ENCODE measurements at regions not wholly inside any gene's neighbourhood (a gene's known extent, or its start where the extent isn't known, plus 50 kb on each side); places are given as distances from the start of the nearest gene placed in this dataset.

GRCh38 chr6:14062345-14063029 lies 55.1 kb upstream of the CD83 start:
- WGBS, 2 experiments (ENCODE audit: insufficient coverage in 1 of 2, insufficient read length in 1 of 2), result 87 to 90% methylated on average over 3 of the region's 3 CpGs
- H3K9me3 Mint-ChIP-seq, result peaks cover 14% of the 10 kb centered on the region
- TF ChIP-seq CTCF (conservative IDR thresholded peaks at IDR 0.05), result no peak
- H3K36me3 ChIP-seq (ENCODE audit: control insufficient read depth, insufficient read depth, low read length), result no peaks in the 10 kb centered on the region
- no peak overlapping the region for H3K9ac ChIP-seq (ENCODE audit: extremely low read depth, low read length, poor library complexity, severe bottlenecking)
- DNase-seq, result no peak
- no peak overlapping the region for H3K4me3 ChIP-seq (ENCODE audit: low read length)
- peaks cover 9% of the 10 kb centered on the region for H3K27me3 Mint-ChIP-seq (ENCODE audit: insufficient read depth)
- no peaks in the 10 kb centered on the region for H3K27me3 ChIP-seq (ENCODE audit: control insufficient read depth, insufficient read depth, low read length, poor library complexity, severe bottlenecking)
- H3K9me3 ChIP-seq (ENCODE audit: control insufficient read depth, low read length), result peaks cover 10% of the 10 kb centered on the region
- no peaks in the 10 kb centered on the region for H3K36me3 Mint-ChIP-seq (ENCODE audit: low read depth)
- H3K4me3 Mint-ChIP-seq, result no peak overlapping the region
- peaks cover 2% of the 10 kb centered on the region for H3K4me1 Mint-ChIP-seq
- no peaks in the 10 kb centered on the region for H3K4me1 ChIP-seq (ENCODE audit: control insufficient read depth, insufficient read depth, low read length)
- no peak overlapping the region for H3K27ac Mint-ChIP-seq
- no peak overlapping the region for H3K27ac ChIP-seq (ENCODE audit: low read depth, low read length)

DNA sequence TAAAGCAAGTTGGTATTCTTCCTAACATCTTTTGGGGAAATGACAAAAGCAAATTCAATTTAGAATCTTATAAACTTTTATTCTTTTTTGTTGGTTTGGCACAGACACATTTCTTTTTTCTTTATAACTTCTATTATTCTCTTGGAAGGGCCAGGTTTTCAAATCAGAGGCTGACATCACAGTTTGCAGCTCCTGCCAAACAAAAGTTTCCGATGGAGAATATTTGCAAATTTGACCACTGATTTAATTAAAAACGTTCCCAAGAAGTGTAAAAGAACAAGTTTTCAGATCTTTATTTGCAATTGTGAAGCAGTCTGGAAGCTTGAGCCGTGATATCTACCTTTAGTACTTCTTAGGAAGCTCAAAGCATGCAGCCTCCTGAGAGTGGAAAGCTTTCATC lies 53.8 kb upstream of the CD83 start:
- Histone ChIP-seq H3K27me3 (ENCODE audit: control insufficient read depth, insufficient read depth, low read length, poor library complexity, severe bottlenecking) (no peaks in the 10 kb centered on the region), H3K36me3 (ENCODE audit: control insufficient read depth, insufficient read depth, low read length) (no peaks in the 10 kb centered on the region), H3K27ac (ENCODE audit: low read depth, low read length) (no peak overlapping the region), H3K9ac (ENCODE audit: extremely low read depth, low read length, poor library complexity, severe bottlenecking) (no peak overlapping the region), H3K9me3 (ENCODE audit: control insufficient read depth, low read length) (peaks cover 10% of the 10 kb centered on the region), H3K4me1 (ENCODE audit: control insufficient read depth, insufficient read depth, low read length) (no peaks in the 10 kb centered on the region), H3K4me3 (ENCODE audit: low read length) (no peak overlapping the region)
- Mint-ChIP-seq H3K36me3 (ENCODE audit: low read depth) (no peaks in the 10 kb centered on the region), H3K4me3 (no peak overlapping the region), H3K27ac (no peak overlapping the region), H3K4me1 (peaks cover 2% of the 10 kb centered on the region), H3K9me3 (peaks cover 14% of the 10 kb centered on the region), H3K27me3 (ENCODE audit: insufficient read depth) (peaks cover 9% of the 10 kb centered on the region)
- WGBS, 2 experiments (ENCODE audit: insufficient coverage in 1 of 2, insufficient read length in 1 of 2), result 76 to 82% methylated on average over 3 of the region's 3 CpGs
- TF ChIP-seq CTCF (conservative IDR thresholded peaks at IDR 0.05), result no peak
- no peak for DNase-seq

DNA sequence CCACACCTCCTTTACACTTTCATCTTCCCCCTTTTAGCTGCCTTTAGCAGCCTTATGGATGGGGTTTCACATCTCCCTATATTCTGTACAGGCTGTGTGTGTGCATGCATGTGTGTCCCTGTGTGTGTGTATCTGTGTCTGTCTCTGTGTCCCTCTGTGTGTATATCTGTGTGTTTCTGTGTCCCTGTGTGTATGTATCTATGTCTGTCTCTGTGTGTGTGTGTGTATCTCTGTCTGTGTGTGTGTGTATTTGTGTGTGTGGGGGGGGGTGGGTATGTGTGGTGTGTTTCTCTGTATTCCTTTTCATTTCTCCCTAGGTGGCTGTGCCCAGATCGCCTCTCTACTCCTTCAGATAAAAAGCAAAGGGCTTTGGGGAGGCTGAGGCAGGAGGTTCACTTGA lies 52.2 kb upstream of the CD83 start:
- Mint-ChIP-seq H3K36me3 (ENCODE audit: low read depth) (no peaks in the 10 kb centered on the region), H3K4me1 (peaks cover 2% of the 10 kb centered on the region), H3K4me3 (no peak overlapping the region), H3K27me3 (ENCODE audit: insufficient read depth) (peaks cover 6% of the 10 kb centered on the region), H3K27ac (no peak overlapping the region), H3K9me3 (peaks cover 14% of the 10 kb centered on the region)
- Histone ChIP-seq H3K9me3 (ENCODE audit: control insufficient read depth, low read length) (peaks cover 10% of the 10 kb centered on the region), H3K9ac (ENCODE audit: extremely low read depth, low read length, poor library complexity, severe bottlenecking) (no peak overlapping the region), H3K4me1 (ENCODE audit: control insufficient read depth, insufficient read depth, low read length) (no peaks in the 10 kb centered on the region), H3K27ac (ENCODE audit: low read depth, low read length) (no peak overlapping the region), H3K4me3 (ENCODE audit: low read length) (no peak overlapping the region), H3K27me3 (ENCODE audit: control insufficient read depth, insufficient read depth, low read length, poor library complexity, severe bottlenecking) (no peaks in the 10 kb centered on the region), H3K36me3 (ENCODE audit: control insufficient read depth, insufficient read depth, low read length) (no peaks in the 10 kb centered on the region)
- TF ChIP-seq CTCF (conservative IDR thresholded peaks at IDR 0.05), result no peak
- DNase-seq, result no peak
- 94% methylated on average over 1 of the region's 1 CpG; no CpG with 5 or more reads in 1 of the 2 experiments for WGBS, 2 experiments (ENCODE audit: insufficient coverage in 1 of 2, insufficient read length in 1 of 2)

All from endodermal cell (in vitro differentiated cells).